OCI-LY1 (cell line): ENCODE measurements at regions not wholly inside any gene's neighbourhood (a gene's known extent, or its start where the extent isn't known, plus 50 kb on each side); places are given as distances from the start of the nearest gene placed in this dataset.

ENCODE experiments used
- H2AFZ ChIP-seq: fragments of 200-600 bp; sonication (generic), shearing (Covaris generic); 2 replicates; pipeline ENCODE4 v1.6.0; 2014; ENCODE audit warnings: antibody characterized with exemption, mild to moderate bottlenecking, low read length
- H3F3A ChIP-seq: fragments of 200-600 bp; sonication (generic), shearing (Covaris generic); 2 replicates; pipeline ENCODE4 v1.6.0; 2014; ENCODE audit warnings: mild to moderate bottlenecking, antibody characterized with exemption, low read length, moderate library complexity; ENCODE audit not compliant: insufficient read depth
- H3K27ac ChIP-seq: fragments of 200-600 bp; sonication (generic); 2 replicates; pipeline ENCODE4 v1.5.1; 2014; ENCODE audit warnings: low read length, mixed run types, mild to moderate bottlenecking, low read depth; ENCODE audit not compliant: poor library complexity, severe bottlenecking
- H3K27me3 ChIP-seq: fragments of 200-600 bp; sonication (generic); 2 replicates; pipeline ENCODE4 v1.6.0; 2014; ENCODE audit warnings: antibody characterized with exemption, mild to moderate bottlenecking, low read length, moderate library complexity; ENCODE audit not compliant: insufficient read depth
- H3K36me3 ChIP-seq: fragments of 200-600 bp; sonication (generic); 2 replicates; pipeline ENCODE4 v1.6.1; 2014; ENCODE audit warnings: mild to moderate bottlenecking, antibody characterized with exemption, low read length, moderate library complexity, mixed read lengths; ENCODE audit not compliant: insufficient read depth
- H3K4me1 ChIP-seq: fragments of 200-600 bp; sonication (generic); 2 replicates; pipeline ENCODE4 v1.5.1; 2014; ENCODE audit warnings: mild to moderate bottlenecking, low read length, moderate library complexity; ENCODE audit not compliant: insufficient read depth, severe bottlenecking
- H3K4me2 ChIP-seq: fragments of 200-600 bp; sonication (generic), shearing (Covaris generic); 2 replicates; pipeline ENCODE4 v1.6.1; 2014; ENCODE audit warnings: low read length
- H3K4me3 ChIP-seq: fragments of 200-600 bp; sonication (generic); 2 replicates; pipeline ENCODE4 v1.5.1; 2014; ENCODE audit warnings: low read length, low read depth, mild to moderate bottlenecking, mixed read lengths; ENCODE audit not compliant: poor library complexity, severe bottlenecking
- H3K79me2 ChIP-seq: fragments of 200-600 bp; shearing (Covaris generic); 2 replicates; pipeline ENCODE4 v1.6.1; 2016; ENCODE audit warnings: mixed run types, low read length, mixed read lengths; ENCODE audit not compliant: insufficient read depth
- H3K9ac ChIP-seq: fragments of 200-600 bp; sonication (generic), shearing (Covaris generic); 2 replicates; pipeline ENCODE4 v1.6.1; 2014; ENCODE audit warnings: mild to moderate bottlenecking, low read length, mixed read lengths
- H3K9me2 ChIP-seq: fragments of 200-600 bp; sonication (generic), shearing (Covaris generic); 2 replicates; pipeline ENCODE4 v1.6.1; 2014; ENCODE audit warnings: low read depth, mild to moderate bottlenecking, low read length, mixed read lengths
- H3K9me3 ChIP-seq: fragments of 200-600 bp; shearing (Covaris generic); 2 replicates; pipeline ENCODE4 v1.6.1; 2014; ENCODE audit warnings: low read length, mixed read lengths
- H4K20me1 ChIP-seq: fragments of 200-600 bp; sonication (generic), shearing (Covaris generic); 2 replicates; pipeline ENCODE4 v1.6.0; 2016; ENCODE audit warnings: mild to moderate bottlenecking, low read length; ENCODE audit not compliant: insufficient read depth
- CTCF ChIP-seq: fragments of 200-600 bp; sonication (generic), shearing (Covaris generic); IDR thresholded peaks from 2 replicates; pipeline ENCODE4 v1.5.1; 2017; ENCODE audit warnings: mild to moderate bottlenecking, antibody characterized with exemption, low read length, moderate library complexity, mixed read lengths
- EZH2 ChIP-seq: fragments of 200-600 bp; sonication (generic), shearing (Covaris generic); IDR thresholded peaks from 2 replicates; pipeline ENCODE4 v1.8.0; 2017; ENCODE audit warnings: borderline replicate concordance, mixed run types, mild to moderate bottlenecking, antibody characterized with exemption, low read length, moderate library complexity, mixed read lengths

DNA sequence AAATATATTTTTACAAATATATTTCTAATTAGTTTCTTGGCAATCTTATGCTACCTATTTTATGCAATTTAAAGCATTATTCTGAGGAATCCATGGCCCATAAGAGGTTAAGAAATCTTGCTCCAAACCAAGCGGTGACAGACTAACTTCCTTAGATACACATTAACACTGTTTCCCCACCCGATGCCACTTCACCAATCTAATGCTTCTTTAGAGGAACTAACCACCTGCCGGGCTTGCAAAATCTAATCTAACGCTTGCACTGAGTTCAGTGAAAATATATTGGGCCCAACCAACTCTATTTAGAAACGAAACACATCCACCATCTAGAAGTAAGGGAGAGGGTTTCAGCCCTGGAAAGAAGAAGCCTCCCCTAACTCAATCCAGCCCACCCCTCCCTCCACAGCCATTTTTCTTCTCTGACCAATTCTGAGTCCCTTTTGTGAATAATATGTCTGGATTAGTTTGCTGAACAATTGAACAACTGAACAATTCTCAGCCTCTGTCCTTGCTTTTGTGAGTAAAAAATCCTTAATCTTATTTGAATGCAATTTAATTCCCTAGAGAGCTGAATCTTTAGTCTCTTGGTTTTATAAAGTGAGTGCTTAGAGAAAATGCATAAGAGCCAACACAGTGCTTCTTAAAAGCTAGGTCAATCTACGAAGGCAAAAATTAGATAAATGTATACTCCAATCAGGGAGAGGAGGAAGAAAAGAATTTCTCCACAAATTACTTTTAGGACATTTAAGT, 150.4 kb upstream of the ADAMTS9 start:
- Histone ChIP-seq H3K9ac (no peak overlapping the region), H3K4me1 (no peaks in the 10 kb centered on the region), H3K4me3 (no peak overlapping the region), H3K9me3 (no peaks in the 10 kb centered on the region), H3K36me3 (no peaks in the 10 kb centered on the region), H3K27ac (no peak overlapping the region), H4K20me1 (no peaks in the 10 kb centered on the region), H3F3A (no peaks in the 10 kb centered on the region), H3K79me2 (no peaks in the 10 kb centered on the region), H3K9me2 (no peaks in the 10 kb centered on the region), H3K27me3 (no peaks in the 10 kb centered on the region), H2AFZ (no peak overlapping the region), H3K4me2 (no peak overlapping the region)
- TF ChIP-seq CTCF = no peak
- TF ChIP-seq EZH2 = no peak

DNA sequence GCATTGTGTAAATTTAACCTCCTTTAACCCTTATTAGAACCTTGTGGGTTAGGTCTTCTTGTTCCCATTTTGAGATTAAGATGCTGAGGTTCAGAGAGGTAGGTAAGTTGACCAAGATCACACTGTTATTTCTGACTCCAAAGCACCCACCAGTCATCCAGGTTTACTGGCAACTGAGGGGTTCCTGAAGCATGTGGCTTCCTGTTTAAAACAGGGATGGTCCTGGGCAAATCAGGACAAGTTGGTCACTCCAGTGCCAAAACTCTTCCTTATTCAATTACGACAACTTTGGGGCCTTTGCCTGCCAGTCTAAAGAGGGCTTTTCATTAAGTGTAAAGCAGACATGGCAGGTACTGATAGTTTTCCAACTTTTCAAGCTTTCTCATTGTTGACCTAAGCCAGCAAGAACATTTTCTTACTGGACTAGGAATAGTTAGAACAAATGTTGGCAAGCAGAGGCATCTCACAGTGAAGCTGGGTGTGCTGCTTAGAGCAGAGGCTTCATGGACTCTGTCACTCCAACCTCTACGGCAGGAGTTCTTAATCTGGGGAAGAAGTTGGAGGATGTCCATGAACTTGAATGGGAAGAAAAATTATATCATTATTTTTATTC, 149.4 kb upstream of the ADAMTS9 start:
- Histone ChIP-seq H3K9me3 (no peaks in the 10 kb centered on the region), H3K9me2 (no peaks in the 10 kb centered on the region), H3K79me2 (no peaks in the 10 kb centered on the region), H4K20me1 (no peaks in the 10 kb centered on the region), H3K27ac (no peak overlapping the region), H3K9ac (no peak overlapping the region), H2AFZ (no peak overlapping the region), H3F3A (no peaks in the 10 kb centered on the region), H3K4me3 (no peak overlapping the region), H3K36me3 (no peaks in the 10 kb centered on the region), H3K4me2 (no peak overlapping the region), H3K4me1 (no peaks in the 10 kb centered on the region), H3K27me3 (no peaks in the 10 kb centered on the region)
- no peak for TF ChIP-seq EZH2
- TF ChIP-seq CTCF = no peak

GRCh38 chr3:64836097-64836496, 148.3 kb upstream of the ADAMTS9 start:
- TF ChIP-seq EZH2 (no peak), CTCF (no peak)
- Histone ChIP-seq H3K4me2 (no peak overlapping the region), H3K9ac (no peak overlapping the region), H4K20me1 (no peaks in the 10 kb centered on the region), H3K4me1 (no peaks in the 10 kb centered on the region), H3K9me3 (no peaks in the 10 kb centered on the region), H3F3A (no peaks in the 10 kb centered on the region), H2AFZ (no peak overlapping the region), H3K27ac (no peak overlapping the region), H3K4me3 (no peak overlapping the region), H3K9me2 (no peaks in the 10 kb centered on the region), H3K36me3 (no peaks in the 10 kb centered on the region), H3K27me3 (no peaks in the 10 kb centered on the region), H3K79me2 (no peaks in the 10 kb centered on the region)
